ENCODE measurements at regions not wholly inside any gene's neighbourhood (a gene's known extent, or its start where the extent isn't known, plus 50 kb on each side); places are given as distances from the start of the nearest gene placed in this dataset.

- no peak for DNase-seq (ENCODE audit: low read depth)
- no peak for TF ChIP-seq CTCF (IDR thresholded peaks at IDR 0.05; ENCODE audit: insufficient read depth, low read depth, low read length, missing control alignments)
- H3K4me3 ChIP-seq (ENCODE audit: low read length): no peak overlapping the region
Measured at GRCh38 chr10:27413831-27414348, 90.2 kb upstream of the RAB18 start.

GRCh38 chr10:27413387-27413786 lies 90.7 kb upstream of the RAB18 start:
- TF ChIP-seq CTCF (IDR thresholded peaks at IDR 0.05; ENCODE audit: insufficient read depth, low read depth, low read length, missing control alignments): no peak
- no peak overlapping the region for H3K4me3 ChIP-seq (ENCODE audit: low read length)
- no peak for DNase-seq (ENCODE audit: low read depth)

GRCh38 chr10:27410153-27410552 lies 94.0 kb upstream of the RAB18 start:
- DNase-seq (ENCODE audit: low read depth): no peak
- no peak overlapping the region for H3K4me3 ChIP-seq (ENCODE audit: low read length)
- TF ChIP-seq CTCF (IDR thresholded peaks at IDR 0.05; ENCODE audit: insufficient read depth, low read depth, low read length, missing control alignments): no peak

GRCh38 chr10:27407271-27407670 lies 96.8 kb upstream of the RAB18 start:
- DNase-seq (ENCODE audit: low read depth): no peak
- H3K4me3 ChIP-seq (ENCODE audit: low read length): no peak overlapping the region
- TF ChIP-seq CTCF (IDR thresholded peaks at IDR 0.05; ENCODE audit: insufficient read depth, low read depth, low read length, missing control alignments): no peak

- no peak for DNase-seq (ENCODE audit: low read depth)
Measured at GRCh38 chr10:27399871-27400270, 104.2 kb upstream of the RAB18 start.

GRCh38 chr10:27393961-27394360 lies 110.1 kb upstream of the RAB18 start:
- no peak overlapping the region for H3K4me3 ChIP-seq (ENCODE audit: low read length)
- TF ChIP-seq CTCF (IDR thresholded peaks at IDR 0.05; ENCODE audit: insufficient read depth, low read depth, low read length, missing control alignments): no peak
- DNase-seq (ENCODE audit: low read depth): no peak

More at GRCh38 chr10:27399871-27400270, 104.2 kb upstream of the RAB18 start:
- H3K4me3 ChIP-seq (ENCODE audit: low read length): no peak overlapping the region
- TF ChIP-seq CTCF (IDR thresholded peaks at IDR 0.05; ENCODE audit: insufficient read depth, low read depth, low read length, missing control alignments): no peak

- no peak for DNase-seq (ENCODE audit: low read depth)
- no peak overlapping the region for H3K4me3 ChIP-seq (ENCODE audit: low read length)
- no peak for TF ChIP-seq CTCF (IDR thresholded peaks at IDR 0.05; ENCODE audit: insufficient read depth, low read depth, low read length, missing control alignments)
Measured at GRCh38 chr10:27392606-27393005, 111.5 kb upstream of the RAB18 start.
